ENCODE measurements at regions not wholly inside any gene's neighbourhood (a gene's known extent, or its start where the extent isn't known, plus 50 kb on each side); places are given as distances from the start of the nearest gene placed in this dataset.

- TF ChIP-seq CTCF (IDR thresholded peaks at IDR 0.05; ENCODE audit: poor library complexity) (no peak), EZH2 (IDR thresholded peaks at IDR 0.05; ENCODE audit: borderline replicate concordance) (no peak)
Observed at GRCh38 chr7:145633513-145633912, 483.1 kb upstream of the CNTNAP2 start.
